Right hindlimb (tissue), 1 donor: ENCODE measurements at regions not wholly inside any gene's neighbourhood (a gene's known extent, or its start where the extent isn't known, plus 50 kb on each side); places are given as distances from the start of the nearest gene placed in this dataset.

Source experiments
- DNase-seq: peaks from one replicate; pipeline ENCODE4 v3.0.0-alpha.2; 2018

GRCh38 chr2:200217320-200217719 is 89.2 kb upstream of the SPATS2L start:
- DNase-seq = no peak

GRCh38 chr2:200218645-200219044 is 87.8 kb upstream of the SPATS2L start:
- no peak for DNase-seq

- no peak for DNase-seq
These were observed 87.0 kb upstream of the SPATS2L start for GRCh38 chr2:200219309-200220113.

- no peak for DNase-seq
These were observed 86.2 kb upstream of the SPATS2L start for GRCh38 chr2:200220251-200220650.

- DNase-seq = no peak
These were observed 85.2 kb upstream of the SPATS2L start for GRCh38 chr2:200221055-200221955.

GRCh38 chr2:200222791-200223190 is 83.7 kb upstream of the SPATS2L start:
- peak; percentile 51 for DNase-seq

- no peak for DNase-seq
These were observed 83.2 kb upstream of the SPATS2L start for GRCh38 chr2:200223205-200223784.

- peak; percentile 69 for DNase-seq
These were observed 80.5 kb upstream of the SPATS2L start for GRCh38 chr2:200225951-200226350.

GRCh38 chr2:200226451-200227426 is 79.8 kb upstream of the SPATS2L start:
- no peak for DNase-seq

- no peak for DNase-seq
These were observed 75.8 kb upstream of the SPATS2L start for GRCh38 chr2:200230716-200231115.

GRCh38 chr2:200235533-200235932 is 71.0 kb upstream of the SPATS2L start:
- DNase-seq = no peak

GRCh38 chr2:200239216-200239615 is 67.3 kb upstream of the SPATS2L start:
- no peak for DNase-seq

GRCh38 chr2:200242570-200242969 is 63.9 kb upstream of the SPATS2L start:
- no peak for DNase-seq

- DNase-seq = no peak
These were observed 63.1 kb upstream of the SPATS2L start for GRCh38 chr2:200243441-200243840.

GRCh38 chr2:200244111-200244510 is 62.4 kb upstream of the SPATS2L start:
- DNase-seq = no peak

GRCh38 chr2:200247494-200247893 is 59.0 kb upstream of the SPATS2L start:
- DNase-seq = no peak

- DNase-seq = peak; percentile 51
These were observed 54.0 kb upstream of the SPATS2L start for GRCh38 chr2:200252265-200253067.

GRCh38 chr2:200253639-200254038 is 52.9 kb upstream of the SPATS2L start:
- peak; percentile 29 for DNase-seq

- no peak for DNase-seq
These were observed 51.7 kb upstream of the SPATS2L start for GRCh38 chr2:200254773-200255172.

GRCh38 chr2:200255549-200255948 is 50.9 kb upstream of the SPATS2L start:
- DNase-seq = peak; percentile 30
